PFSK-1 (cell line): ENCODE measurements at regions not wholly inside any gene's neighbourhood (a gene's known extent, or its start where the extent isn't known, plus 50 kb on each side); places are given as distances from the start of the nearest gene placed in this dataset.

ENCODE experiments used
- FOXP2 ChIP-seq: optimal IDR thresholded peaks from 2 replicates; pipeline ENCODE3; 2011; ENCODE audit warnings: borderline replicate concordance, control low read depth, inconsistent platforms; ENCODE audit not compliant: insufficient read depth; ENCODE audit errors: extremely low read length, extremely low read depth
- POLR2AphosphoS5 ChIP-seq: IDR thresholded peaks from 2 replicates; pipeline ENCODE4 v1.6.1; 2012; ENCODE audit warnings: low read depth, mild to moderate bottlenecking, control low read depth, low read length, moderate library complexity
- REST ChIP-seq, 2 experiments: IDR thresholded peaks; 2 replicates each; pipeline versions ENCODE4 v1.6.1 to v1.8.0; 2011 to 2012; ENCODE audit warnings: low read depth in 2 of 2, low read length in 2 of 2, control low read depth in 1 of 2, inconsistent platforms in 1 of 2, mild to moderate bottlenecking in 1 of 2, moderate library complexity in 1 of 2; ENCODE audit not compliant: insufficient read depth in 1 of 2
- SIN3A ChIP-seq: IDR thresholded peaks from 2 replicates; pipeline ENCODE4 v1.6.1; 2012; ENCODE audit warnings: mild to moderate bottlenecking, low read length, moderate library complexity, borderline replicate concordance; ENCODE audit not compliant: insufficient read depth
- TAF1 ChIP-seq: IDR thresholded peaks from 2 replicates; pipeline ENCODE4 v1.6.1; 2012; ENCODE audit warnings: low read length, control low read depth, borderline replicate concordance; ENCODE audit not compliant: insufficient read depth

GRCh38 chr4:36704289-36704688 is 422.9 kb downstream of the DTHD1 start:
- TF ChIP-seq FOXP2 (no peak), TAF1 (no peak), REST (IDR thresholded peaks at IDR 0.05; ENCODE audit: insufficient read depth in 1 of 2, low read depth in 2 of 2, low read length in 2 of 2) (no peak), SIN3A (no peak), POLR2AphosphoS5 (no peak)

GRCh38 chr4:36709991-36710390 is 428.6 kb downstream of the DTHD1 start:
- TF ChIP-seq SIN3A (no peak), REST (IDR thresholded peaks at IDR 0.05; ENCODE audit: insufficient read depth in 1 of 2, low read depth in 2 of 2, low read length in 2 of 2) (no peak), FOXP2 (no peak), TAF1 (no peak), POLR2AphosphoS5 (no peak)

GRCh38 chr4:36712013-36712412 is 430.6 kb downstream of the DTHD1 start:
- TF ChIP-seq FOXP2 (no peak), TAF1 (no peak), REST (IDR thresholded peaks at IDR 0.05; ENCODE audit: insufficient read depth in 1 of 2, low read depth in 2 of 2, low read length in 2 of 2) (no peak), POLR2AphosphoS5 (no peak), SIN3A (no peak)

GRCh38 chr4:36716874-36717273 is 435.5 kb downstream of the DTHD1 start:
- TF ChIP-seq SIN3A (no peak), FOXP2 (no peak), POLR2AphosphoS5 (no peak), REST (IDR thresholded peaks at IDR 0.05; ENCODE audit: insufficient read depth in 1 of 2, low read depth in 2 of 2, low read length in 2 of 2) (no peak), TAF1 (no peak)

- TF ChIP-seq TAF1 (no peak), SIN3A (no peak), REST (IDR thresholded peaks at IDR 0.05; ENCODE audit: insufficient read depth in 1 of 2, low read depth in 2 of 2, low read length in 2 of 2) (no peak), FOXP2 (no peak), POLR2AphosphoS5 (no peak)
Observed at GRCh38 chr4:36719425-36719824, 438.0 kb downstream of the DTHD1 start.
